SU-DHL-6 (cell line): ENCODE measurements at regions not wholly inside any gene's neighbourhood (a gene's known extent, or its start where the extent isn't known, plus 50 kb on each side); places are given as distances from the start of the nearest gene placed in this dataset.

Experiments
- EZH2phosphoT487 ChIP-seq: fragments of 200-600 bp; sonication (generic), shearing (Covaris generic); conservative IDR thresholded peaks from 2 replicates; pipeline ENCODE4 v1.6.1; 2018; ENCODE audit warnings: mild to moderate bottlenecking, antibody characterized with exemption, low read length, moderate library complexity, mixed read lengths
- TF ChIP-seq, protein P1 (sequence below): fragments of 200-600 bp; sonication (generic); IDR thresholded peaks from one replicate; pipeline ENCODE4 v1.5.1; 2017; ENCODE audit warnings: antibody characterized with exemption, mild to moderate bottlenecking, low read length, moderate library complexity; ENCODE audit not compliant: insufficient read depth, poor library complexity, severe bottlenecking

DNA sequence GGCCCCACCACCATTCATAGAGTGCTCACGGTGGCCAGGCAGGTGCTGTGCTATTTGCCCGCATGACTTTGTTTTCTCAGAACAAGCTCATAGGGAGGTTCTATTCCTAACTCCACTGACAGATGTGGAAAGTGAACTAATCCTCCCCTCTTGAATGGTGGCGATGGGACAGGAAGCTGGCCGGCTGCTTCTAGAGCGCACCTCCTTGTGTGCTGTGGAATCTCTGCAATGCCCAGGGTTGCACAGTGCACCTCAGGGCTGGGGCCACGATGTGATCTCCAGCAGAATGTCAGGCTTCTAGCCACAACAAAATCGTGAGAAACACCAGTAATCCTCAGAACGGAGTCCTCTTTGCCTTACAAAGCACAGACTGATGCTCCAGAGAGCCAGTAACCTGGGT, 53.8 kb upstream of the SLC22A23 start:
- TF ChIP-seq, protein P1, sequence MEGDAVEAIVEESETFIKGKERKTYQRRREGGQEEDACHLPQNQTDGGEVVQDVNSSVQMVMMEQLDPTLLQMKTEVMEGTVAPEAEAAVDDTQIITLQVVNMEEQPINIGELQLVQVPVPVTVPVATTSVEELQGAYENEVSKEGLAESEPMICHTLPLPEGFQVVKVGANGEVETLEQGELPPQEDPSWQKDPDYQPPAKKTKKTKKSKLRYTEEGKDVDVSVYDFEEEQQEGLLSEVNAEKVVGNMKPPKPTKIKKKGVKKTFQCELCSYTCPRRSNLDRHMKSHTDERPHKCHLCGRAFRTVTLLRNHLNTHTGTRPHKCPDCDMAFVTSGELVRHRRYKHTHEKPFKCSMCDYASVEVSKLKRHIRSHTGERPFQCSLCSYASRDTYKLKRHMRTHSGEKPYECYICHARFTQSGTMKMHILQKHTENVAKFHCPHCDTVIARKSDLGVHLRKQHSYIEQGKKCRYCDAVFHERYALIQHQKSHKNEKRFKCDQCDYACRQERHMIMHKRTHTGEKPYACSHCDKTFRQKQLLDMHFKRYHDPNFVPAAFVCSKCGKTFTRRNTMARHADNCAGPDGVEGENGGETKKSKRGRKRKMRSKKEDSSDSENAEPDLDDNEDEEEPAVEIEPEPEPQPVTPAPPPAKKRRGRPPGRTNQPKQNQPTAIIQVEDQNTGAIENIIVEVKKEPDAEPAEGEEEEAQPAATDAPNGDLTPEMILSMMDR, result no peak
- TF ChIP-seq EZH2phosphoT487, result no peak
